SK-N-SH treated with all-trans-retinoic acid at 6 μM for 48 hours (cell line): ENCODE measurements at regions not wholly inside any gene's neighbourhood (a gene's known extent, or its start where the extent isn't known, plus 50 kb on each side); places are given as distances from the start of the nearest gene placed in this dataset.

Experiments
- ATAC-seq: fragments of 200-7000 bp; cut with Tn5 transposase; 3 replicates; pipeline ENCODE4 v1.9.1; 2020; ENCODE audit warnings: mild to moderate bottlenecking, moderate library complexity
- ARNTL ChIP-seq: fragments of 450-650 bp; formaldehyde crosslinking; IDR thresholded peaks from 2 replicates; pipeline ENCODE4 v1.5.0; 2020; ENCODE audit warnings: low read depth, mild to moderate bottlenecking, moderate library complexity, borderline replicate concordance
- BACH2 ChIP-seq: fragments of 250-450 bp; sonication (Bioruptor Pico); IDR thresholded peaks from 2 replicates; pipeline ENCODE4 v1.9.0; 2021; ENCODE audit warnings: mild to moderate bottlenecking, borderline replicate concordance
- CREB5 ChIP-seq: fragments of 250-450 bp; sonication (Bioruptor Pico); IDR thresholded peaks from 2 replicates; pipeline ENCODE4 v1.5.1; 2020; ENCODE audit warnings: low read depth, mild to moderate bottlenecking, moderate library complexity
- CSRNP3 ChIP-seq: fragments of 250-450 bp; sonication (Bioruptor Pico); IDR thresholded peaks from 2 replicates; pipeline ENCODE4 v1.5.1; 2021; ENCODE audit warnings: mild to moderate bottlenecking, moderate library complexity
- ESRRG ChIP-seq: fragments of 250-450 bp; sonication (Bioruptor Pico); IDR thresholded peaks from 2 replicates; pipeline ENCODE4 v1.6.1; 2021; ENCODE audit warnings: mild to moderate bottlenecking
- GLIS3 ChIP-seq: fragments of 250-450 bp; sonication (Bioruptor Pico); IDR thresholded peaks from 2 replicates; pipeline ENCODE4 v1.5.0; 2020; ENCODE audit warnings: mild to moderate bottlenecking, moderate library complexity
- ISL1 ChIP-seq: fragments of 250-450 bp; sonication (Bioruptor Pico); IDR thresholded peaks from 2 replicates; pipeline ENCODE4 v2.1.2; 2022; ENCODE audit warnings: mild to moderate bottlenecking, moderate library complexity
- OSR1 ChIP-seq: fragments of 250-450 bp; sonication (Bioruptor Pico); IDR thresholded peaks from 2 replicates; pipeline ENCODE4 v1.8.0; 2022; ENCODE audit warnings: moderate library complexity, mild to moderate bottlenecking, inconsistent platforms
- PATZ1 ChIP-seq: fragments of 250-450 bp; sonication (Bioruptor Pico); IDR thresholded peaks from 2 replicates; pipeline ENCODE4 v1.8.0; 2020; ENCODE audit warnings: mild to moderate bottlenecking, moderate library complexity, borderline replicate concordance
- POU6F1 ChIP-seq: fragments of 250-450 bp; sonication (Bioruptor Pico); IDR thresholded peaks from 2 replicates; pipeline ENCODE4 v1.8.0; 2021; ENCODE audit warnings: low read depth, mild to moderate bottlenecking, moderate library complexity, borderline replicate concordance
- PPARA ChIP-seq: fragments of 250-450 bp; sonication (Bioruptor Pico); IDR thresholded peaks from 2 replicates; pipeline ENCODE4 v1.5.0; 2020; ENCODE audit warnings: mild to moderate bottlenecking, borderline replicate concordance
- RARB ChIP-seq: fragments of 250-450 bp; sonication (Bioruptor Pico); IDR thresholded peaks from 2 replicates; pipeline ENCODE4 v1.8.0; 2021; ENCODE audit warnings: mild to moderate bottlenecking, moderate library complexity
- SNAI2 ChIP-seq: fragments of 250-450 bp; sonication (Bioruptor Pico); IDR thresholded peaks from 2 replicates; pipeline ENCODE4 v1.5.0; 2020; ENCODE audit warnings: mild to moderate bottlenecking, moderate library complexity
- TCF4 ChIP-seq: fragments of 250-450 bp; sonication (Bioruptor Pico); IDR thresholded peaks from 2 replicates; pipeline ENCODE4 v1.8.0; 2021; ENCODE audit warnings: mild to moderate bottlenecking, moderate library complexity, borderline replicate concordance
- TOX ChIP-seq: fragments of 250-450 bp; sonication (Bioruptor Pico); IDR thresholded peaks from 2 replicates; pipeline ENCODE4 v1.8.0; 2021; ENCODE audit warnings: mild to moderate bottlenecking, moderate library complexity, borderline replicate concordance
- TSHZ2 ChIP-seq: fragments of 250-450 bp; sonication (Bioruptor Pico); IDR thresholded peaks from 2 replicates; pipeline ENCODE4 v1.5.0; 2020; ENCODE audit warnings: mild to moderate bottlenecking, moderate library complexity
- ZC3H10 ChIP-seq: fragments of 250-450 bp; sonication (Bioruptor Pico); IDR thresholded peaks from 2 replicates; pipeline ENCODE4 v1.5.1; 2021; ENCODE audit warnings: mild to moderate bottlenecking, moderate library complexity
- ZFP3 ChIP-seq: fragments of 250-450 bp; sonication (Bioruptor Pico); IDR thresholded peaks from 2 replicates; pipeline ENCODE4 v1.5.0; 2020; ENCODE audit warnings: mild to moderate bottlenecking, moderate library complexity
- ZFP30 ChIP-seq: fragments of 450-650 bp; formaldehyde crosslinking; IDR thresholded peaks from 2 replicates; pipeline ENCODE4 v1.5.0; 2022; ENCODE audit warnings: mild to moderate bottlenecking, moderate library complexity
- ZNF565 ChIP-seq: fragments of 450-650 bp; formaldehyde crosslinking; conservative IDR thresholded peaks from 2 replicates; pipeline ENCODE4 v1.5.0; 2020; ENCODE audit warnings: low read depth, mild to moderate bottlenecking, moderate library complexity
- ZNF70 ChIP-seq: fragments of 450-650 bp; formaldehyde crosslinking; IDR thresholded peaks from 2 replicates; pipeline ENCODE4 v1.5.0; 2020; ENCODE audit warnings: mild to moderate bottlenecking, moderate library complexity
- ZNF8 ChIP-seq: fragments of 450-650 bp; formaldehyde crosslinking; IDR thresholded peaks from 2 replicates; pipeline ENCODE4 v1.5.0; 2020; ENCODE audit warnings: mild to moderate bottlenecking, moderate library complexity

- no peak for ATAC-seq
- no peak for TF ChIP-seq CREB5 (CRISPR knock-in tag)
- no peak for TF ChIP-seq TOX (CRISPR knock-in tag)
- TF ChIP-seq PPARA (CRISPR knock-in tag) = no peak
- no peak for TF ChIP-seq OSR1 (CRISPR knock-in tag)
- TF ChIP-seq RARB (CRISPR knock-in tag) = no peak
- no peak for TF ChIP-seq ARNTL (CRISPR knock-in tag)
- no peak for TF ChIP-seq TCF4 (CRISPR knock-in tag)
- no peak for TF ChIP-seq ZFP3 (CRISPR knock-in tag)
- no peak for TF ChIP-seq ZC3H10 (CRISPR knock-in tag)
- TF ChIP-seq ISL1 (CRISPR knock-in tag) = no peak
- no peak for TF ChIP-seq BACH2
- TF ChIP-seq, all 23 proteins: peak for 0
These were observed 79.9 kb downstream of the NKX6-1 start for GRCh38 chr4:84419201-84419600.

GRCh38 chr4:84417997-84418709 lies 80.9 kb downstream of the NKX6-1 start:
- no peak for ATAC-seq
- TF ChIP-seq ZNF70 (CRISPR knock-in tag) = no peak
- TF ChIP-seq ZFP3 (CRISPR knock-in tag) = no peak
- TF ChIP-seq ZFP30 (CRISPR knock-in tag) = no peak
- no peak for TF ChIP-seq PATZ1 (CRISPR knock-in tag)
- no peak for TF ChIP-seq GLIS3 (CRISPR knock-in tag)
- TF ChIP-seq ZC3H10 (CRISPR knock-in tag) = no peak
- no peak for TF ChIP-seq RARB (CRISPR knock-in tag)
- TF ChIP-seq PPARA (CRISPR knock-in tag) = no peak
- TF ChIP-seq ISL1 (CRISPR knock-in tag) = no peak

- no peak for ATAC-seq
- TF ChIP-seq TSHZ2 = no peak
- TF ChIP-seq ESRRG = no peak
- TF ChIP-seq CSRNP3 (CRISPR knock-in tag) = no peak
- no peak for TF ChIP-seq PATZ1 (CRISPR knock-in tag)
- TF ChIP-seq BACH2 = no peak
- no peak for TF ChIP-seq CREB5 (CRISPR knock-in tag)
- TF ChIP-seq ZNF565 (CRISPR knock-in tag) = no peak
- TF ChIP-seq POU6F1 = no peak
- TF ChIP-seq ZFP30 (CRISPR knock-in tag) = no peak
- no peak for TF ChIP-seq GLIS3 (CRISPR knock-in tag)
- no peak for TF ChIP-seq ZNF70 (CRISPR knock-in tag)
- TF ChIP-seq ISL1 (CRISPR knock-in tag) = no peak
- no peak for TF ChIP-seq ZNF8
- TF ChIP-seq TOX (CRISPR knock-in tag) = no peak
- no peak for TF ChIP-seq SNAI2 (CRISPR knock-in tag)
- TF ChIP-seq ZC3H10 (CRISPR knock-in tag) = no peak
These were observed 85.1 kb downstream of the NKX6-1 start for GRCh38 chr4:84413976-84414375.
